Kasumi-1 (cell line): ENCODE measurements at regions not wholly inside any gene's neighbourhood (a gene's known extent, or its start where the extent isn't known, plus 50 kb on each side); places are given as distances from the start of the nearest gene placed in this dataset.
"Not testable (repeated sequence)": the region's sequence is repeated elsewhere in the genome, so short reads cannot be mapped to it uniquely, and the experiment has no call there.

Source experiments
- DNase-seq, 2 experiments: peaks; one replicate each; lab custom pipeline; 2025; lab: John Stamatoyannopoulos, UW

- DNase-seq, result no peak
Observed at GRCh38 chr3:150129166-150129565, 158.5 kb upstream of the PFN2 start.

- no peak for DNase-seq
Observed at GRCh38 chr3:150128126-150128525, 157.4 kb upstream of the PFN2 start.

GRCh38 chr3:150127011-150127490 is 156.4 kb upstream of the PFN2 start:
- no peak for DNase-seq

- DNase-seq, result no peak
Observed at GRCh38 chr3:150124142-150124541, 153.4 kb upstream of the PFN2 start.

GRCh38 chr3:150123249-150123648 is 152.6 kb upstream of the PFN2 start:
- DNase-seq, result not testable (repeated sequence)

GRCh38 chr3:150118219-150118618 is 147.5 kb upstream of the PFN2 start:
- DNase-seq, result no peak

GRCh38 chr3:150117076-150117475 is 146.4 kb upstream of the PFN2 start:
- no peak for DNase-seq

GRCh38 chr3:150116196-150116595 is 145.5 kb upstream of the PFN2 start:
- no peak for DNase-seq

- no peak for DNase-seq
Observed at GRCh38 chr3:150114873-150115540, 144.3 kb upstream of the PFN2 start.

- no peak for DNase-seq
Observed at GRCh38 chr3:150114273-150114672, 143.6 kb upstream of the PFN2 start.

- no peak for DNase-seq
Observed at GRCh38 chr3:150110097-150110496, 139.4 kb upstream of the PFN2 start.

GRCh38 chr3:150107429-150108175 is 136.9 kb upstream of the PFN2 start:
- no peak for DNase-seq

- DNase-seq, result peak in 1 of 2 experiments; percentile 2
Observed at GRCh38 chr3:150106740-150107428, 136.2 kb upstream of the PFN2 start.

- DNase-seq, result peak; percentile 17 to 22
Observed at GRCh38 chr3:150105886-150106612, 135.4 kb upstream of the PFN2 start.

GRCh38 chr3:150105025-150105424 is 134.3 kb upstream of the PFN2 start:
- DNase-seq, result no peak

- DNase-seq, result no peak
Observed at GRCh38 chr3:150104564-150104963, 133.9 kb upstream of the PFN2 start.

- DNase-seq, result no peak
Observed at GRCh38 chr3:150101016-150101415, 130.3 kb upstream of the PFN2 start.

- no peak for DNase-seq
Observed at GRCh38 chr3:150098621-150099020, 127.9 kb upstream of the PFN2 start.

GRCh38 chr3:150097588-150097890 is 126.8 kb upstream of the PFN2 start:
- no peak for DNase-seq

- DNase-seq, result no peak
Observed at GRCh38 chr3:150096700-150097587, 126.2 kb upstream of the PFN2 start.
